AG09319 (cell line): ENCODE measurements at regions not wholly inside any gene's neighbourhood (a gene's known extent, or its start where the extent isn't known, plus 50 kb on each side); places are given as distances from the start of the nearest gene placed in this dataset.

Experiments used
- DNase-seq: peaks from one replicate; pipeline ENCODE4 v3.0.0-alpha.2; 2010; ENCODE audit warnings: low read depth; ENCODE audit errors: extremely low read depth
- TF ChIP-seq, protein P1 (sequence below): IDR thresholded peaks from 2 replicates; pipeline ENCODE4 v1.5.1; 2011; ENCODE audit warnings: low read depth, mild to moderate bottlenecking, inconsistent platforms, low read length, moderate library complexity

DNA sequence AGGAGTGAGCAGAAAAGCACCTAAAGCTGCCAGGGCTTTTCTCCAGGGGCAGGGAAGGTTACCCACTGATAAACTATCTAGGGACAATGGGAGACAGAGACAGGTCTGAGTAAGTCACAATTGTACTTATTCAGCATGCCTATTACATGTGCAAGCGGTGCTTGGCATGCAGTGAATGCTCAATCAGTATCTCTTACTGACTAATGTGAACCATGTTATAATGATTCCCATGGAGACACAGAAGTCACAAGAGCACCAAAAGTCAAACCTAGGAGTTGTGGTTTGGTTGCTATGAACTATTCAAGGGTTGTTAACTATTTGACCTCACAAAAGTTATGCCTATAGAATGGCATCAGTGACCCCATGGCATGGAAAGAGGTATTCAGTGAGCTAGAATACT, 50.0 kb upstream of the RASGRP1 start:
- TF ChIP-seq, protein P1, sequence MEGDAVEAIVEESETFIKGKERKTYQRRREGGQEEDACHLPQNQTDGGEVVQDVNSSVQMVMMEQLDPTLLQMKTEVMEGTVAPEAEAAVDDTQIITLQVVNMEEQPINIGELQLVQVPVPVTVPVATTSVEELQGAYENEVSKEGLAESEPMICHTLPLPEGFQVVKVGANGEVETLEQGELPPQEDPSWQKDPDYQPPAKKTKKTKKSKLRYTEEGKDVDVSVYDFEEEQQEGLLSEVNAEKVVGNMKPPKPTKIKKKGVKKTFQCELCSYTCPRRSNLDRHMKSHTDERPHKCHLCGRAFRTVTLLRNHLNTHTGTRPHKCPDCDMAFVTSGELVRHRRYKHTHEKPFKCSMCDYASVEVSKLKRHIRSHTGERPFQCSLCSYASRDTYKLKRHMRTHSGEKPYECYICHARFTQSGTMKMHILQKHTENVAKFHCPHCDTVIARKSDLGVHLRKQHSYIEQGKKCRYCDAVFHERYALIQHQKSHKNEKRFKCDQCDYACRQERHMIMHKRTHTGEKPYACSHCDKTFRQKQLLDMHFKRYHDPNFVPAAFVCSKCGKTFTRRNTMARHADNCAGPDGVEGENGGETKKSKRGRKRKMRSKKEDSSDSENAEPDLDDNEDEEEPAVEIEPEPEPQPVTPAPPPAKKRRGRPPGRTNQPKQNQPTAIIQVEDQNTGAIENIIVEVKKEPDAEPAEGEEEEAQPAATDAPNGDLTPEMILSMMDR = no peak
- DNase-seq = no peak

DNA sequence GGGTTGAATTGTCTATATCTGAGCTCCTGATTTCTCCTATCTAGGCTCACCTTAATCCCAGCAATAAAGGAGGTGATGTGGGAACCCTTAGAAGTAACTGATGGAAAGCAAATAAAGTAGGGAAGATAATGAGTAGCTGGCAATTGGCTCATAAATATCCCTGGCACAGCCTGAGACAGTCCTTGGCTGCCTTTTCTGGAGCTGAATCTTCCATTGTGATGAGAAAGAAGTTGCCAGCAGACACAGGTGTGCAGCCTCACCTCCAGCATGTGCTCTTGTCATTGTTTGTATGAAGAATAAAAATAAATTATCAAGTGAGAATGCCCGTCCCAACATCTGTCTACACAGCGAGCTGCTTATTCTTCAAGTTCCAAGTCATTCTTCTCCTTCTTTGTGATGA, 53.2 kb upstream of the RASGRP1 start:
- TF ChIP-seq, protein P1 = no peak
- DNase-seq = no peak

DNA sequence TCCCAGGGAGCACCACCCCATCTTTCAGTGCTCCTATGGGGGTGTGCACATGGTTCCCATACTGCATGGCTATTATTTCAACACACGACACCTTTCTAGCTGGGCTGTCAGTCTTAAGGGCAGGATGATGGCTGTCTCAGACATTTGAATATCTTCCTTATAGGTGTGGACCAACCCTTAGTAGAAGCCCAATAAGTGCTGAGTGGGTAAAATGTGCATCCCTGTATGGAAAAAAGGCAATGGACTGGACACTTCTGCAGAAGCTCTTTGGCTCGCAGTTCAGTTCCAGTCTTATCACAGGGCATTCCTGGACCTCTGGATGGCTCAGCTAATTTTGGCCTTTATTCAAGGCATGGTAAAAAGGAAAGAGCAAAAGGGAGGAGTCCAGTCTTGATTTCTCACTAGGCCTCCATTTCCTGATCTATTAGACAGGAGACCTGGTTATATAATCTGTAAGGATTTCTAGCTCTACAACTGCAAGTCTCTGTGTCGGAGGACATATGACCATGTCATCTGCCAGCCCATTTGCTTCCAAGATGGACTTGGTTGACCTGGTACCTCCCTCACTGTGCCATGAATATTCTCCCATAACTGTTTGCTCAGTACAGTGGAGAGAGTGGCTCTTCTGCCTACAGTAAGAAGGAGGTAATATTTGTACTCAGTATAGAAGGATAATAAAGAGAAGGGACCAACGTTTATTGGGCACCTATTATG, 53.8 kb upstream of the RASGRP1 start:
- no peak for DNase-seq
- TF ChIP-seq, protein P1 = no peak

DNA sequence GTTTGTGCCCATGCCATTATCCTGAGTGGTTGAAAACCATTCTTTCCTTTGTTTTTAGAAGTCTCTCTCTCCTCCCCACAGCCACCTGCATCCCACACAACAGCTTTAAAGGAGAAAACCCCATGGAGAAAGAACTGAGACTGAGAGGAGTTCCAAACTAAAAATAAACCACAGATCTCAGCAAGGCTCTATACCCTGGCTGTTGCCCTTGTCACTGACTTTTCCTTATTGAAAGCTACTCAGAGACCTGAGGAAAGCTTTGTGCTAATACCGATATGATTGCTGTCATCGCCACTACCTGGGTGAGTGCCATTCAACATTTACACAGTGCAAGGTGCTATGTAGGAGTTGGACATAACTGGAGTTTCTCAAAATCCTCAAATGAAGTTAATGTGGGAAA, 55.5 kb upstream of the RASGRP1 start:
- no peak for DNase-seq
- TF ChIP-seq, protein P1 = no peak

DNA sequence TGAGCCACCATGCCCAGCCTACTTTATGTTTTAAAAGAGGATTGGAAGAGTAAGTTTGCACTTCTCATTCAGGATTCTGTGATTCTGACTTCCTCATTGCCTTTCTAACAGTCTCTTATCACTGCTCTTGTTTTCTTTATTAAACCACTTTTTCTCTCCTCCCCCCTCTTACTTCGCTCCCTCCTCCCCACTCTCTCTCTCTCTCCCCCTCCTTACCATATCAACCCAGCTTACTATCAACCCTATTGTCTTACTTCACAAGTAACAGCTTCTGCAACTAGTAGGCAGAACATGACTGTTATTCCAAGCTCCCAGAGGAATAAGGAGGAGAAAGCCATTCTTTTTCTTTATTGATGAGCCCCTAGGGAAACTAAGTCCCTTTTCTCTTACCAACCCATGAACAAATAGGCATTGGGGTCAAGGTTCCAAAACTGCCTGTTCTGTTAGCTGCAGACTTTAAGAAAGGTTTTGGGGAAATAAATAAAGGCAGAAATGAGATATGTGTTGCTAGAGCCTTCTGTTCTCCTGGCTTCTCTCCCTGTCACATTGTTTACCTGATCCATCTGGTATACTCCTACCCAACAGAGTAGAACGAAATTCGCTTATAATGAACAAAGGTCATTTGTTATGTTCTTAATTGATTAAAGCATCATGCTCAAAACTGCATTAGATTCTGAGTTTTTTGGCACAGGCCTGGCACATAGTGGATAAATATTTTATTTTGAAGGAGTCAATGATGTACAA, 56.4 kb upstream of the RASGRP1 start:
- no peak for DNase-seq
- TF ChIP-seq, protein P1 = no peak

DNA sequence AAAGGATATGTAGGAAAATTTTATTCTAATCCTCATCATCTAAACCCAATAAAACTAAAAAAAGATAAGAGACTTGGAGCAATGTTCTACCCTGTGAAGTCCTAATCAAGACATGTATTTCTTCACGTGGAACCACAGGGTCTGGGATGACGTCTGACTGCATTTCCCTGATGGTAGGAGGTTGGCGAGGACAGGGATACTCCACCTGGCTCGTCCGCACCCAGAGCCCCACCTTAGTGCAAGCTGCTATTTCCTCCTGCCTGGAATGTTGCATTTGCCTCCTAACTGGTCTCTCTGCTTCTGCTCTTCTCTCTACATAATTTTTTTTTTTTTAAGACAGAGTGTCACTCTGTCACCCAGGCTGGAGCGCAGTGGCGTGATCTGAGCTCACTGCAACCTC, 57.7 kb upstream of the RASGRP1 start:
- DNase-seq = no peak
- TF ChIP-seq, protein P1 = no peak

DNA sequence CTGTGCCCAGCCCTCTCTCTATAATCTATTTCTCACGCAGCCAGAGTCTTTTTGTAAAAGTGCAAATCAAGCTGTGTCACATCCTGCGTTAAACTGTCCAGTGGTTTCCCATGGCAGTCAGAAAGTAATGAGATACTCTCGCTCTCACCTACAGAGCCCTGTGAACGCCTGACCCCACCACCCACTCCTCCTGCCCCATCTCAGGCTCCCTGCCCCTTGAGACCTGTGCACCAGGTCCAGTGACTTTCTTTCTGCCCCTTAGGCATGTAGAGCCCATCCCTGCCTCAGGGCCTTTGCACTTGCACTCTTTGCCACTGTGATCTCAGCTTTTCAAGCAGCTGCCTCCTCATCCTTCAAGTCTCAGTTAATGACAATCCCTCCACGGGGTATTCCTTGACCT, 58.3 kb upstream of the RASGRP1 start:
- TF ChIP-seq, protein P1 = no peak
- no peak for DNase-seq
